ENCODE measurements at regions not wholly inside any gene's neighbourhood (a gene's known extent, or its start where the extent isn't known, plus 50 kb on each side); places are given as distances from the start of the nearest gene placed in this dataset.

- no peak overlapping the region for H3K4me3 ChIP-seq (replicated peaks in 1 of 2; ENCODE audit: low read depth in 2 of 2, low read length in 2 of 2)
- TF ChIP-seq CTCF (IDR thresholded peaks at IDR 0.05; ENCODE audit: low read depth, low read length), result no peak
- no peak for DNase-seq (ENCODE audit: low read depth in 2 of 2)
Observed at GRCh38 chr2:12333293-12333692, 383.4 kb upstream of the TRIB2 start.

GRCh38 chr2:12334412-12334966, 382.2 kb upstream of the TRIB2 start:
- no peak for DNase-seq (ENCODE audit: low read depth in 2 of 2)
- no peak for TF ChIP-seq CTCF (IDR thresholded peaks at IDR 0.05; ENCODE audit: low read depth, low read length)
- H3K4me3 ChIP-seq (replicated peaks in 1 of 2; ENCODE audit: low read depth in 2 of 2, low read length in 2 of 2), result no peak overlapping the region

- no peak for DNase-seq (ENCODE audit: low read depth in 2 of 2)
- no peak for TF ChIP-seq CTCF (IDR thresholded peaks at IDR 0.05; ENCODE audit: low read depth, low read length)
- no peak overlapping the region for H3K4me3 ChIP-seq (replicated peaks in 1 of 2; ENCODE audit: low read depth in 2 of 2, low read length in 2 of 2)
Observed at GRCh38 chr2:12335131-12335530, 381.6 kb upstream of the TRIB2 start.

- no peak for TF ChIP-seq CTCF (IDR thresholded peaks at IDR 0.05; ENCODE audit: low read depth, low read length)
- no peak overlapping the region for H3K4me3 ChIP-seq (replicated peaks in 1 of 2; ENCODE audit: low read depth in 2 of 2, low read length in 2 of 2)
- DNase-seq (ENCODE audit: low read depth in 2 of 2), result no peak
Observed at GRCh38 chr2:12335995-12336394, 380.7 kb upstream of the TRIB2 start.

GRCh38 chr2:12338946-12339697, 377.6 kb upstream of the TRIB2 start:
- no peak for DNase-seq (ENCODE audit: low read depth in 2 of 2)
- TF ChIP-seq CTCF (IDR thresholded peaks at IDR 0.05; ENCODE audit: low read depth, low read length), result no peak
- H3K4me3 ChIP-seq (replicated peaks in 1 of 2; ENCODE audit: low read depth in 2 of 2, low read length in 2 of 2), result no peak overlapping the region

GRCh38 chr2:12340164-12340563, 376.6 kb upstream of the TRIB2 start:
- peak; percentile 68 to 82 for DNase-seq (ENCODE audit: low read depth in 2 of 2)
- H3K4me3 ChIP-seq (replicated peaks in 1 of 2; ENCODE audit: low read depth in 2 of 2, low read length in 2 of 2), result no peak overlapping the region
- TF ChIP-seq CTCF (IDR thresholded peaks at IDR 0.05; ENCODE audit: low read depth, low read length), result no peak

All from cardiac fibroblast (primary cell).